ENCODE measurements at regions not wholly inside any gene's neighbourhood (a gene's known extent, or its start where the extent isn't known, plus 50 kb on each side); places are given as distances from the start of the nearest gene placed in this dataset.
A peak's percentile ranks its signal among the peaks of the same experiment; 100 is the strongest.

DNA sequence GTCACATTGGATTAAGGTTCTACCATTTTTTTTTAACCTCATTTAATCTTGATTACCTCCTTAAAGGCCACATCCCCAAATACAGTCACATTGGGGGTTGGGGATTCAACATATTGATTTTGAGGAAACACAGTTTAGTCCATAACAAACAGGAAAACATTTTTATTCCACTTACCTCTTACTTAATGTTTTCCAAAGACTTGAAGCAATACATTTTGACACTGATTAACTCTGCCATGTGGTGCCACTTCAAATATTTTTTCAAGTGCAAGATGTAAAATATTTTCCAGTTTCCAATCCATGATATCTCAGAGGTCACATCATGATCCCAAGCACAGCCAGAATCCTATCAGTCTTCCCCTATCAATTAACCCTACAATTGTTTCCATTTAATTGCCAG, 548.0 kb downstream of the CSNK1G3 start:
- H3K9me3 ChIP-seq, result no peaks in the 10 kb centered on the region
- H3K4me1 ChIP-seq (ENCODE audit: low read depth), result peaks cover 5% of the 10 kb centered on the region
- TF ChIP-seq, protein P1, sequence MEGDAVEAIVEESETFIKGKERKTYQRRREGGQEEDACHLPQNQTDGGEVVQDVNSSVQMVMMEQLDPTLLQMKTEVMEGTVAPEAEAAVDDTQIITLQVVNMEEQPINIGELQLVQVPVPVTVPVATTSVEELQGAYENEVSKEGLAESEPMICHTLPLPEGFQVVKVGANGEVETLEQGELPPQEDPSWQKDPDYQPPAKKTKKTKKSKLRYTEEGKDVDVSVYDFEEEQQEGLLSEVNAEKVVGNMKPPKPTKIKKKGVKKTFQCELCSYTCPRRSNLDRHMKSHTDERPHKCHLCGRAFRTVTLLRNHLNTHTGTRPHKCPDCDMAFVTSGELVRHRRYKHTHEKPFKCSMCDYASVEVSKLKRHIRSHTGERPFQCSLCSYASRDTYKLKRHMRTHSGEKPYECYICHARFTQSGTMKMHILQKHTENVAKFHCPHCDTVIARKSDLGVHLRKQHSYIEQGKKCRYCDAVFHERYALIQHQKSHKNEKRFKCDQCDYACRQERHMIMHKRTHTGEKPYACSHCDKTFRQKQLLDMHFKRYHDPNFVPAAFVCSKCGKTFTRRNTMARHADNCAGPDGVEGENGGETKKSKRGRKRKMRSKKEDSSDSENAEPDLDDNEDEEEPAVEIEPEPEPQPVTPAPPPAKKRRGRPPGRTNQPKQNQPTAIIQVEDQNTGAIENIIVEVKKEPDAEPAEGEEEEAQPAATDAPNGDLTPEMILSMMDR (IDR thresholded peaks at IDR 0.05), result no peak
- H3K4me3 ChIP-seq, result no peak overlapping the region
- ATAC-seq (no peak), DNase-seq (no peak)
- intact Hi-C loops (cut with DNase I, micrococcal nuclease), result no loop called here
- H3K36me3 ChIP-seq (ENCODE audit: low read depth), result no peaks in the 10 kb centered on the region

DNA sequence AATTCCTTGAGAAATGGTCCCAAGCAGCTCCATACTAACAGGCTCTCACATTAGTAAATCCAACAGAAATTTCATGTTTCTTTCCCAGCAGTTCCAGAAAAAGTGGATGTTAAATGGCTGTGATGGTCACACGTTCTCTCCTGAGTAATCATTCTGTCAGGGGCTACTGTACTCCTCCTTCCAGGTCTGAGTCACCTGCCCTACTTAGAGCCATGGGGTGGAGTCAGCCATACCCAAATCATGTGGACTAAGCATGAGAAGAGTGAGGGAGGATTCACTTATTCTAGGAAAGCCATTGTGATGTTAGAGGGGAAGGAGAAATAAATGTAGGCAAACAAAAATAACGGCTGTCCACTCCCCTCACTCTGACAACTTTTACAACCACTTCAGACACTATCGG, 547.2 kb downstream of the CSNK1G3 start:
- no peaks in the 10 kb centered on the region for H3K9me3 ChIP-seq
- intact Hi-C loops (cut with DNase I, micrococcal nuclease), result no loop called here
- peaks cover 5% of the 10 kb centered on the region for H3K4me1 ChIP-seq (ENCODE audit: low read depth)
- H3K4me3 ChIP-seq, result no peak overlapping the region
- no peak for DNase-seq
- TF ChIP-seq, protein P1 (IDR thresholded peaks at IDR 0.05), result no peak
- H3K36me3 ChIP-seq (ENCODE audit: low read depth), result no peaks in the 10 kb centered on the region
- no peak for ATAC-seq

DNA sequence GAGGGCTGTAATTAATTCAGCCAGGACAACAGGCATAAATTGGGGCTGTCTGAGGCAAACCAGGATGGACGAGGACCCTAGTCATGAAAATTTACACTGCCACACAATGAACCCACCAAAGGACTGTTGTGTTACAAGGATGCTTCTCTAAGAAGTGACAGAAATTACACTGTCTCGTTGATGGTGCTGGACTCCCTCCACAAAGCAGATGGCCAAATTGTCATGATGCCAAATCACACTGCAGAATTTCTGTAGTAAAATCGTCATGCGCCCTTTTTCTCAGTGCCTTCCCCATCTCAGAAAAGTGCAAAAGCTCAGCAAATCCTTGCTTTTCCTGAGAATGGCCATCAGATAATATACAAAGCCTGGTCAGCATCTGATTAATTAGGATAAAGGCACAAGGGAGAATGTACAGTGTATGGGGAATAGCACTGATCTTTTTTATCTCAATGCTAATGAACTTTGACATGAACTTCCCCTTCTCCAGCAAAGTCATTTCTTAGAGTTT, 545.8 kb downstream of the CSNK1G3 start:
- DNase-seq, result peak in 1 of 3 donors; percentile 16
- H3K4me1 ChIP-seq (ENCODE audit: low read depth), result peaks cover 5% of the 10 kb centered on the region
- H3K9me3 ChIP-seq, result no peaks in the 10 kb centered on the region
- H3K36me3 ChIP-seq (ENCODE audit: low read depth), result no peaks in the 10 kb centered on the region
- intact Hi-C loops (cut with DNase I, micrococcal nuclease), result no loop called here
- H3K4me3 ChIP-seq, result no peak overlapping the region
- ATAC-seq, result no peak
- TF ChIP-seq, protein P1 (IDR thresholded peaks at IDR 0.05), result no peak

DNA sequence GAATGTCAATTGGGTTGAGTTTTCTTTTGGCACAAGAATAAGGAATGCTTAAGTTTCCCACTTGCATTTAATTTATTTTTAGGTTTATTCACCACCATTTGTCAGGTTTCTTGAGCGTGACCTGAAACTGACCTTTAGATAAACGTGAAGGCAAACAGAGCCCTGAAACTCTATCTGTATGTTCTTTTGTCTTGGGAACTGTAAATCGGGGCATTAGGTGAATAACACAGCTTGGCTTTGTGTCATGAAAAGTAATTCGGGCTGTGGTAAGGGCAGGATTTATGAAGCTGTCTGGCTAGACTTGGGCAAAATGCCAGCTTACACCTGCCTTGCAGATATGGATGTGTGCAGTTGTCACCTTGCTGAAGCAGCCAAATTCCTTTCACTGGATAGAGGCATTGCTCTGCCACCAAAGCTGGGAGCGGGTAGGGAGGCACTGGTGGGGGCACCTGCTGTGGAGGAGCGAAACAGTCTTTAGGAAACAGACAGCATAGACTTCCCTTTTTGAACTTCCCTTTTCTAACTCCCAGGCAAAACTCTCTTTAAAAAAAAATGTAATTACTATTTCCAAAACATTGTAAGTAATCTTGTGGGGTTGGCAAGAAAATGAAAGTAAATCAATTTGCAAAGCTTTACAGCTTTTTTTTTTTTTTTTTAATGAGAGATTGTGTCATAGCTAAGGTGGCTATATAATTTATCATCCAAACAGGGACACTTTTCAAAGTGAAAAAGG, 545.2 kb downstream of the CSNK1G3 start:
- Histone ChIP-seq H3K4me1 (ENCODE audit: low read depth) (peaks cover 5% of the 10 kb centered on the region), H3K4me3 (no peak overlapping the region), H3K36me3 (ENCODE audit: low read depth) (no peaks in the 10 kb centered on the region), H3K9me3 (no peaks in the 10 kb centered on the region)
- DNase-seq, result peak; percentile 54 to 72 (median 58)
- ATAC-seq, result peak; percentile 80
- TF ChIP-seq, protein P1 (IDR thresholded peaks at IDR 0.05), result no peak
- intact Hi-C loops (cut with DNase I, micrococcal nuclease), result no loop called here

DNA sequence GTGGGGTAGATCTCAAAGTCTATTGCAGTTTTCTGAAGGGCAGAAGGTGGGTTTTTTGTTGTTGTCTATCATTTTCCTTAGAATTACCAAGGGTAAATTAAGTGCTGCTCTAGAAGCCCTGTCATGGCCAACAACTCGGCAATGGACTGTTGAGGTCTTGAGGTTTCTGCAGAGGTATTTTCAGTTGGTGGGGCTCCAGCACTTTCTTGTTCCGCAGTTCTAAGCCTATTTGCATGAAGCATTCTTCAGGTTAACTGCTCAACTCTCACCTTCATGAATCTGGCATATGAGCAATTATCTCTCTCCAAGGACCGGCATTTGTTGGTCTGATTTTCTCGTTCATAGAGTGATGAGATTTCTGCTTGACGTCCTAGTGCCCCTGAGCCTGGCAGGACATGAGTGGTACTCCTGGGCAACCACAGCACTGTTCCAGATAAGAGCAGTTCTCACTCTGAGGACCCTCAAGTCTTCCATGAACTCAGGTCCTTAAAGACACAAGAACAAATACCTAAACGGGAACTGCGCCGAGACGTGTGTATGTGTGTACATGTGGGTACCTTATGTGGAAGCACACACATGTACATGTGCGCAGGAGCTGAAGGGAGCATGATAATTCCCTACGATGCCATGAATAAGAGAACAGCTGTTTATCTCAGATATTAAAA, 544.5 kb downstream of the CSNK1G3 start:
- H3K4me3 ChIP-seq, result no peak overlapping the region
- TF ChIP-seq, protein P1 (IDR thresholded peaks at IDR 0.05), result no peak
- no peaks in the 10 kb centered on the region for H3K36me3 ChIP-seq (ENCODE audit: low read depth)
- intact Hi-C loops (cut with DNase I, micrococcal nuclease), result no loop called here
- DNase-seq (no peak), ATAC-seq (peak; percentile 42)
- H3K9me3 ChIP-seq, result no peaks in the 10 kb centered on the region
- peaks cover 5% of the 10 kb centered on the region for H3K4me1 ChIP-seq (ENCODE audit: low read depth)

Data from mucosa of descending colon (tissue), 3 donors.